ENCODE measurements at regions not wholly inside any gene's neighbourhood (a gene's known extent, or its start where the extent isn't known, plus 50 kb on each side); places are given as distances from the start of the nearest gene placed in this dataset.

- TF ChIP-seq POLR2A (IDR thresholded peaks at IDR 0.05; ENCODE audit: low read length) (no peak), GATA1 (IDR thresholded peaks at IDR 0.05; ENCODE audit: low read depth, low read length) (no peak)
Measured at GRCh38 chr2:58972737-58973136, 731.6 kb upstream of the FANCL start.
